IMR-90 (cell line): ENCODE measurements at regions not wholly inside any gene's neighbourhood (a gene's known extent, or its start where the extent isn't known, plus 50 kb on each side); places are given as distances from the start of the nearest gene placed in this dataset.

Experiments
- ATAC-seq: fragments of 200-7000 bp; cut with Tn5 transposase; 2 replicates; pipeline ENCODE4 v1.9.1; 2020; ENCODE audit warnings: low read depth, mild to moderate bottlenecking, moderate library complexity
- BruUV-seq: library from RNA; stranded (reverse); fragments of 400-500 nt; replicated peaks from 2 replicates; lab custom pipeline; 2021; lab: Mats Ljungman, UMichigan
- CTCF ChIA-PET: fragments of 300-600 bp; formaldehyde crosslinking; extraction: SDS; loops from one replicate; lab custom pipeline; 2021; ENCODE audit warnings: antibody characterized with exemption; lab: Yijun Ruan, JAX
- POLR2A ChIA-PET: fragments of 300-600 bp; sonication (Branson Sonifier 250); formaldehyde crosslinking; loops from one replicate; lab custom pipeline; 2022; ENCODE audit warnings: antibody characterized with exemption; ENCODE audit not compliant: unreplicated experiment; lab: Charles Lee
- DNase-seq: peaks from one replicate; pipeline ENCODE4 v3.0.0; 2013
- H2AFZ ChIP-seq: replicated peaks from 2 replicates; pipeline ENCODE3; 2013; ENCODE audit warnings: low read length, mild to moderate bottlenecking; ENCODE audit not compliant: poor library complexity
- H2AK5ac ChIP-seq: 2 replicates; pipeline ENCODE4 v1.6.1; 2013; ENCODE audit warnings: low read depth, low read length, inconsistent platforms
- H2AK9ac ChIP-seq: replicated peaks from 2 replicates; pipeline ENCODE3; 2013; ENCODE audit warnings: mild to moderate bottlenecking, low read depth, low read length, moderate library complexity; ENCODE audit not compliant: poor library complexity
- H2BK120ac ChIP-seq: 2 replicates; pipeline ENCODE4 v1.6.1; 2013; ENCODE audit warnings: low read depth, low read length, inconsistent platforms
- H2BK15ac ChIP-seq: 3 replicates; pipeline ENCODE4 v1.6.1; 2013; ENCODE audit warnings: low read depth, low read length, inconsistent platforms
- H2BK20ac ChIP-seq: 2 replicates; pipeline ENCODE4 v1.6.1; 2013; ENCODE audit warnings: low read depth, mild to moderate bottlenecking, inconsistent platforms, low read length, moderate library complexity
- H2BK5ac ChIP-seq: 2 replicates; pipeline ENCODE4 v1.6.1; 2013; ENCODE audit warnings: mild to moderate bottlenecking, low read depth, low read length, inconsistent platforms; ENCODE audit not compliant: poor library complexity, severe bottlenecking
- H3K14ac ChIP-seq: replicated peaks from 2 replicates; pipeline ENCODE4 v1.6.1; 2013; ENCODE audit warnings: low read depth, low read length, inconsistent platforms
- H3K18ac ChIP-seq: 2 replicates; pipeline ENCODE4 v1.6.1; 2013; ENCODE audit warnings: low read depth, low read length, control low read depth
- H3K23ac ChIP-seq: 2 replicates; pipeline ENCODE4 v1.6.1; 2013; ENCODE audit warnings: low read depth, low read length, inconsistent platforms
- H3K27ac ChIP-seq: 2 replicates; pipeline ENCODE4 v1.5.1; 2013; ENCODE audit warnings: mild to moderate bottlenecking, control low read depth, low read length; ENCODE audit not compliant: insufficient read depth
- H3K27me3 ChIP-seq: 2 replicates; pipeline ENCODE4 v1.6.1; 2013; ENCODE audit warnings: low read length; ENCODE audit not compliant: control insufficient read depth, insufficient read depth
- H3K36me3 ChIP-seq: 2 replicates; pipeline ENCODE4 v1.6.1; 2013; ENCODE audit warnings: low read length, mixed read lengths; ENCODE audit not compliant: control insufficient read depth, insufficient read depth
- H3K4ac ChIP-seq: 2 replicates; pipeline ENCODE4 v1.6.1; 2013; ENCODE audit warnings: low read depth, low read length, inconsistent platforms
- H3K4me1 ChIP-seq: 2 replicates; pipeline ENCODE4 v1.6.1; 2013; ENCODE audit warnings: low read length, mixed read lengths; ENCODE audit not compliant: control insufficient read depth, insufficient read depth
- H3K4me2 ChIP-seq: 2 replicates; pipeline ENCODE4 v1.6.1; 2013; ENCODE audit warnings: low read depth, mild to moderate bottlenecking, control low read depth, low read length, moderate library complexity
- H3K4me3 ChIP-seq: 2 replicates; pipeline ENCODE4 v1.5.1; 2013; ENCODE audit warnings: low read depth, mild to moderate bottlenecking, control low read depth, low read length, moderate library complexity; ENCODE audit not compliant: insufficient read depth
- H3K56ac ChIP-seq: 2 replicates; pipeline ENCODE4 v1.6.1; 2013; ENCODE audit warnings: low read length, inconsistent platforms; ENCODE audit not compliant: insufficient read depth; ENCODE audit errors: extremely low read depth
- H3K79me1 ChIP-seq, 2 experiments: 2 replicates each; pipeline ENCODE4 v1.6.1; 2013; ENCODE audit warnings: low read length in 2 of 2, inconsistent platforms in 1 of 2, low read depth in 1 of 2
- H3K9ac ChIP-seq: 2 replicates; pipeline ENCODE4 v1.6.1; 2013; ENCODE audit warnings: low read depth, low read length, control low read depth
- H3K9me1 ChIP-seq: 2 replicates; pipeline ENCODE4 v1.6.1; 2013; ENCODE audit warnings: low read length, inconsistent platforms; ENCODE audit not compliant: insufficient read depth
- H3K9me3 ChIP-seq: 2 replicates; pipeline ENCODE4 v1.6.1; 2013; ENCODE audit warnings: low read length; ENCODE audit not compliant: control insufficient read depth, insufficient read depth
- H4K20me1 ChIP-seq: 2 replicates; pipeline ENCODE4 v1.6.1; 2013; ENCODE audit warnings: low read length, inconsistent platforms; ENCODE audit not compliant: insufficient read depth
- H4K5ac ChIP-seq: 2 replicates; pipeline ENCODE4 v1.6.1; 2013; ENCODE audit warnings: mild to moderate bottlenecking, low read depth, low read length, control low read depth
- H4K8ac ChIP-seq, 2 experiments: 2 replicates each; pipeline ENCODE4 v1.6.1; 2013; ENCODE audit warnings: low read depth in 2 of 2, low read length in 2 of 2, control low read depth in 1 of 2, inconsistent platforms in 1 of 2
- H4K91ac ChIP-seq: 2 replicates; pipeline ENCODE4 v1.6.1; 2013; ENCODE audit warnings: low read depth, low read length, inconsistent platforms; ENCODE audit not compliant: insufficient read depth
- MAFK ChIP-seq: IDR thresholded peaks from 2 replicates; pipeline ENCODE4 v1.6.1; 2012; ENCODE audit warnings: low read depth, low read length, improper control_type of control experiment
- MAZ ChIP-seq: IDR thresholded peaks from 2 replicates; pipeline ENCODE4 v1.6.1; 2012; ENCODE audit warnings: low read depth, mild to moderate bottlenecking, low read length, improper control_type of control experiment, moderate library complexity, borderline replicate concordance
- WGBS, 2 experiments: methylation state at CpG; one replicate each; pipeline versions ENCODE4 v1.1.5 to v1.1.7; 2013; ENCODE audit warnings: missing lambda C conversion rate in 2 of 2; ENCODE audit not compliant: insufficient read length in 1 of 2; ENCODE audit errors: extremely low coverage in 2 of 2; 5-methylcytosine and 5-hydroxymethylcytosine counted together
- dilution Hi-C: fragments of 300-500 bp; cut with HindIII; formaldehyde crosslinking; loops from one replicate; pipeline ENCODE4 v1.14.3; 2018; ENCODE audit warnings: low sequenced_read_pairs; ENCODE audit not compliant: unreplicated experiment
- in situ Hi-C: fragments of 300-500 bp; cut with MboI; formaldehyde crosslinking; loops from 3 replicates; pipeline ENCODE4 v1.14.3; 2019; ENCODE audit warnings: low sequenced_read_pairs, inconsistent platforms, mixed read lengths
- intact Hi-C: fragments of 100-400 bp; cut with micrococcal nuclease; formaldehyde crosslinking; loops from 2 replicates; pipeline ENCODE4 v1.10.0; 2022

- no peak for ATAC-seq
- no peak overlapping the region for H3K56ac ChIP-seq
- no peak overlapping the region for H3K23ac ChIP-seq
- no peak overlapping the region for H2AFZ ChIP-seq
- no peaks in the 10 kb centered on the region for H3K27me3 ChIP-seq
- H3K18ac ChIP-seq, result peak overlapping the region; percentile 26
- peak overlapping the region; percentile 92; the same call in 1 of the 2 replicates for H4K91ac ChIP-seq
- peak overlapping the region; percentile 31; the same call in 1 of the 2 replicates for H3K14ac ChIP-seq
- H3K9me1 ChIP-seq, result peaks cover 17% of the 10 kb centered on the region
- H3K4me1 ChIP-seq, result peaks cover 16% of the 10 kb centered on the region
- no peak overlapping the region for H3K9ac ChIP-seq
- H2AK9ac ChIP-seq, result no peak overlapping the region
- H2AK5ac ChIP-seq, result peak overlapping the region; percentile 94
- peak overlapping the region; percentile 37 for H3K4ac ChIP-seq
- H3K9me3 ChIP-seq, result peaks cover 2% of the 10 kb centered on the region; the same call in 1 of the 2 replicates
- H3K79me1 ChIP-seq, result peaks cover 0 to 3% of the 10 kb centered on the region in 2 experiments; a peak in 1 of 4 replicates
- H3K36me3 ChIP-seq, result no peaks in the 10 kb centered on the region
- DNase-seq, result no peak
- TF ChIP-seq MAFK (peak; percentile 34; the same call in 1 of the 2 replicates), MAZ (no peak)
- ChIA-PET POLR2A (no interaction called here), CTCF (no interaction called here)
- BruUV-seq, result no TSS peak
- peak overlapping the region in 1 of 2 experiments; percentile 35; a peak in 1 of 4 replicates for H4K8ac ChIP-seq
- in situ Hi-C loops, result no loop called here
- no peak overlapping the region for H3K4me3 ChIP-seq
- WGBS, 2 experiments, result no CpG with 5 or more reads among the region's 3 CpGs
- intact Hi-C loops, result no loop called here
- H2BK20ac ChIP-seq, result peak overlapping the region; percentile 83
- H2BK120ac ChIP-seq, result peak overlapping the region; percentile 88; the same call in 1 of the 2 replicates
- H3K4me2 ChIP-seq, result no peak overlapping the region
- no peak overlapping the region for H2BK5ac ChIP-seq
- H4K5ac ChIP-seq, result no peak overlapping the region; the same call in 1 of the 2 replicates
- no peak overlapping the region for H3K27ac ChIP-seq
- H2BK15ac ChIP-seq, result peak overlapping the region; percentile 48; the same call in 2 of the 3 replicates
- dilution Hi-C loops, result no loop called here
- no peaks in the 10 kb centered on the region; the same call in 1 of the 2 replicates for H4K20me1 ChIP-seq
These were observed 168.0 kb downstream of the HS3ST3B1 start for GRCh38 chr17:14468858-14469257.
